ENCODE measurements at regions not wholly inside any gene's neighbourhood (a gene's known extent, or its start where the extent isn't known, plus 50 kb on each side); places are given as distances from the start of the nearest gene placed in this dataset.

DNA sequence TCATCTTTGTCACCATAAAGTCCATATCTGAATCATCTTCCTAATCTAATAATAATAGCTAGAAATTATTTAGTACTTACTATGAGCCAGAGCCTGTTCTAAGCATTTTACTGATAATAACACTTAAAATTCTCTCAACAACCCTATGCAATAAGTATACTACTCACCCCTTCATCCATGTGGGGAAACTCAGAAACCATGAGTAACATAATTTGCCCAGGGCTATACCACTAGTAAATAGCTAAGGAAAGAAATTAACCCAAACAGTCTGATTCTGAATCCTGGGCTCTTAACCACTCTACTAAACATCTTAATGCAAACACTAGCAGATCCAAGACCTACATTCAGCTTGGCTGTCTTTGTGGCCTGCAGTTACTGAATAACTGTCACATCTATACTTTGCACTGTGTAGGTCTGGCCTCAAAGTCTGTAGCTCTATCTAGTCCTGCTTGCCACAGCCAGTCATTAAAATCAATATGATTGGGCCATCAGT lies 394.8 kb upstream of the ESRRG start:
- no peak for DNase-seq (ENCODE audit: extremely low read depth, low read depth)
- TF ChIP-seq, protein P1, sequence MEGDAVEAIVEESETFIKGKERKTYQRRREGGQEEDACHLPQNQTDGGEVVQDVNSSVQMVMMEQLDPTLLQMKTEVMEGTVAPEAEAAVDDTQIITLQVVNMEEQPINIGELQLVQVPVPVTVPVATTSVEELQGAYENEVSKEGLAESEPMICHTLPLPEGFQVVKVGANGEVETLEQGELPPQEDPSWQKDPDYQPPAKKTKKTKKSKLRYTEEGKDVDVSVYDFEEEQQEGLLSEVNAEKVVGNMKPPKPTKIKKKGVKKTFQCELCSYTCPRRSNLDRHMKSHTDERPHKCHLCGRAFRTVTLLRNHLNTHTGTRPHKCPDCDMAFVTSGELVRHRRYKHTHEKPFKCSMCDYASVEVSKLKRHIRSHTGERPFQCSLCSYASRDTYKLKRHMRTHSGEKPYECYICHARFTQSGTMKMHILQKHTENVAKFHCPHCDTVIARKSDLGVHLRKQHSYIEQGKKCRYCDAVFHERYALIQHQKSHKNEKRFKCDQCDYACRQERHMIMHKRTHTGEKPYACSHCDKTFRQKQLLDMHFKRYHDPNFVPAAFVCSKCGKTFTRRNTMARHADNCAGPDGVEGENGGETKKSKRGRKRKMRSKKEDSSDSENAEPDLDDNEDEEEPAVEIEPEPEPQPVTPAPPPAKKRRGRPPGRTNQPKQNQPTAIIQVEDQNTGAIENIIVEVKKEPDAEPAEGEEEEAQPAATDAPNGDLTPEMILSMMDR (IDR thresholded peaks at IDR 0.05; ENCODE audit: low read depth, low read length): no peak

GRCh38 chr1:217115404-217116380 lies 392.5 kb upstream of the ESRRG start:
- DNase-seq (ENCODE audit: extremely low read depth, low read depth): no peak

DNA sequence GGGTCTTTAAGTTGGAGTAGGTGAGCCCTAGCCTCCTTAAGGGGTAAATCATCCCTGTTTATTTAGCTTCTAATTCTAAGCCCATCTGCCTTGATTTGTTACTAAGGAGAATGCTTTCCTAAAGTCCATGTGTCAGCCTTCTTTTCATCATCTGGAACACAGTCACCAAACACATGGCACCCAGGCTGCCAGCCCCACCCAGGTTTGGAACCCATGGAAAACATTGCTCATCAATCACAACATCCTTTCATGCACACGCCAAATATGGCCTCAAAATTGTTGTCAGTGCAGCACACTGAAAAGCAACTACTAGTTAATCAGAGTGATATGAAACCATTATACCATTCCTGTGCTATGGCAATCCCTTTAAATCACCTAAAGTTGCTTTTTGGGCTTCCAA lies 386.7 kb upstream of the ESRRG start:
- DNase-seq (ENCODE audit: extremely low read depth, low read depth): no peak
- TF ChIP-seq, protein P1 (IDR thresholded peaks at IDR 0.05; ENCODE audit: low read depth, low read length): no peak

More at GRCh38 chr1:217115404-217116380, 392.5 kb upstream of the ESRRG start:
- TF ChIP-seq, protein P1 (IDR thresholded peaks at IDR 0.05; ENCODE audit: low read depth, low read length): no peak

- DNase-seq (ENCODE audit: extremely low read depth, low read depth): no peak
- TF ChIP-seq, protein P1 (IDR thresholded peaks at IDR 0.05; ENCODE audit: low read depth, low read length): no peak
Measured at GRCh38 chr1:217106231-217106901, 383.1 kb upstream of the ESRRG start.

- TF ChIP-seq, protein P1 (IDR thresholded peaks at IDR 0.05; ENCODE audit: low read depth, low read length): no peak
Measured at GRCh38 chr1:217105437-217105836, 382.2 kb upstream of the ESRRG start.

DNA sequence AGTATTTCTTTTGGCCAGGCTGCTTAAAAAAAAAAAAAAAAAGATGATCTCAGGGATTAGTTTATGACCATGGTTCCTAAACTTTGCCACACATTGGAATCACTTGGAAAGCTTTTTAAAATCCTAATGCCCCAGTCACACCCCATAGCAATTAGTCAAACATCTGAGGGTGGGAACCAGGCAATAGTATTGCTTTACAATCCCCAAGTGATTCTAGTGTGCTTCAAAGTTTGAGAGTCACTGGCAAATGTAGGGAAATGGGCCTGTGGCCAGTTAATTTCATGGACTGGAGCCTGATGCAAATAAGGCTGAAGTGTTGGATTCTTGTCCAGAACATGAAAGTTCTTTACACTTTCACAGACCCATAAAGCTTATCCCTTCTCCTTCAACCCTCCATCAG lies 374.6 kb upstream of the ESRRG start:
- TF ChIP-seq, protein P1 (IDR thresholded peaks at IDR 0.05; ENCODE audit: low read depth, low read length): no peak
- DNase-seq (ENCODE audit: extremely low read depth, low read depth): no peak

More at GRCh38 chr1:217105437-217105836, 382.2 kb upstream of the ESRRG start:
- DNase-seq (ENCODE audit: extremely low read depth, low read depth): no peak

DNA sequence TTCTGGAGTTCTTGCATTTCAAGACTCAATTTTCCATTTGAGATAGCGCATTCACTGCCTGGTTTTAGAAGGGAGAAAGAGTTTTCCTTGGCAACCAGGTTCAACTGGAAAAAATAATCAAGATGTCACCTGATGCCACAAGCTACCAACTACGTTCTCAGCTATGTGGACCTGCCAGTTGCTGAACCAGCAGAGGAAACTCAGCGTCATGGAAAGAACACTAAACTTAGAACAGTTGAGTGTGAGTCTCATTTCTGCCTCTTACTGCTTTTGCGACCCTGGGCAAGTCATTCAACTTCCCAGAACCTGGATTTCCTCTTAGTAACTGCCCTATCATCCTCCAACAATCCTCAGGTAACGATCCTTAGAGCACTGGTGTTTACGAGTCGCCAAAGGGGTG lies 373.0 kb upstream of the ESRRG start:
- TF ChIP-seq, protein P1 (IDR thresholded peaks at IDR 0.05; ENCODE audit: low read depth, low read length): no peak
- no peak for DNase-seq (ENCODE audit: extremely low read depth, low read depth)
